ENCODE measurements at regions not wholly inside any gene's neighbourhood (a gene's known extent, or its start where the extent isn't known, plus 50 kb on each side); places are given as distances from the start of the nearest gene placed in this dataset.

DNA sequence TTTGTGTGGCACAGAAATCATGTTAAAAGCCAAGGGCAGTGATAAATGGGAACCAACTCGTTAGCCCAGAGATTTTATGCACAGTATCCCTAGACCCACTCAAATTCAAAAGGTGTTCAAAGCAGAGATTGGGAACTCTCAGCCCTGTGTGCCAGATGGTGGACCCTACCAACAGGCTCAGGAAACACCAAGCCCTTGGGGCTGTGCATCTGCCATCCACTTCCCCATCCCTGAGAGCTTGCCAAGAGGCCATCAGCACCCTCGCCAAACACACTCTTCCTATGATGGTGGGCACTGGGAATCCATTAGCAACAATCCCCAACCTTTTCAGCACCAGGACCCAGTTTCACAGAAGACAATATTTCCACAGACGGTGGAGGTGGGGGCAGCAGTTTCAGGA is 194.2 kb upstream of the NFIA start:
- ATAC-seq (no peak), DNase-seq (no peak)
- TF ChIP-seq, protein P1, sequence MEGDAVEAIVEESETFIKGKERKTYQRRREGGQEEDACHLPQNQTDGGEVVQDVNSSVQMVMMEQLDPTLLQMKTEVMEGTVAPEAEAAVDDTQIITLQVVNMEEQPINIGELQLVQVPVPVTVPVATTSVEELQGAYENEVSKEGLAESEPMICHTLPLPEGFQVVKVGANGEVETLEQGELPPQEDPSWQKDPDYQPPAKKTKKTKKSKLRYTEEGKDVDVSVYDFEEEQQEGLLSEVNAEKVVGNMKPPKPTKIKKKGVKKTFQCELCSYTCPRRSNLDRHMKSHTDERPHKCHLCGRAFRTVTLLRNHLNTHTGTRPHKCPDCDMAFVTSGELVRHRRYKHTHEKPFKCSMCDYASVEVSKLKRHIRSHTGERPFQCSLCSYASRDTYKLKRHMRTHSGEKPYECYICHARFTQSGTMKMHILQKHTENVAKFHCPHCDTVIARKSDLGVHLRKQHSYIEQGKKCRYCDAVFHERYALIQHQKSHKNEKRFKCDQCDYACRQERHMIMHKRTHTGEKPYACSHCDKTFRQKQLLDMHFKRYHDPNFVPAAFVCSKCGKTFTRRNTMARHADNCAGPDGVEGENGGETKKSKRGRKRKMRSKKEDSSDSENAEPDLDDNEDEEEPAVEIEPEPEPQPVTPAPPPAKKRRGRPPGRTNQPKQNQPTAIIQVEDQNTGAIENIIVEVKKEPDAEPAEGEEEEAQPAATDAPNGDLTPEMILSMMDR (IDR thresholded peaks at IDR 0.05): no peak
- intact Hi-C loops (cut with DNase I): no loop called here
- Histone ChIP-seq H3K4me1 (no peaks in the 10 kb centered on the region), H3K9me3 (no peaks in the 10 kb centered on the region), H3K27me3 (no peaks in the 10 kb centered on the region), H3K36me3 (no peaks in the 10 kb centered on the region), H3K4me3 (no peak overlapping the region), H3K27ac (no peak overlapping the region)

DNA sequence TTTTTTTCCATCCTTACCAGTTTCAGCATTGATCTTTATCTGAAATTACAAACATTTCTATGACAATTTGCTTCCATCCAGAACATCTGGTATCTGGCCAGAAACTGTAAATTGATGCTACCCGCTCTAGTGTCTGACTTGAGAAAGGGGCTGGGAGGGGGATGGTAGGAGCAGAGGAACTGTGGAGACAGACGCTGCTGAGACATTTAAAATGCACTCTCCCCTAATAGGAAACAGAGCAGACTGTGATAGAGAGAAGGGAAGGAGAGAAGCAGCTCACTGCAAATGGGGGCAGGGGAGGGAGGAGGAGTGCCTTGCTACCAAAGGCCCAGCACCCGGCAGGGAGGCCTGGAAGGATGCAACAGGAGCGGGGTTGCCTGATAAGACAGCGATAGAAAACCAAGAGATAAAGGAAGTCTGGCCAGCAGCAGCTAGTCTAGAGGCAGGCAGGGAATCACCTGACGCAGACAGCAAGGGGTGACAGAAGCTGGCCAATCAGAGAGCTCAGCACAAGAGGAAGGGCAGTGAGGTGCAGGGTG is 195.5 kb upstream of the NFIA start:
- TF ChIP-seq, protein P1 (IDR thresholded peaks at IDR 0.05): no peak
- intact Hi-C loops (cut with DNase I): no loop called here
- H3K4me3 ChIP-seq: no peak overlapping the region
- DNase-seq (no peak), ATAC-seq (no peak)
- no peak overlapping the region for H3K27ac ChIP-seq
- H3K9me3 ChIP-seq: no peaks in the 10 kb centered on the region
- no peaks in the 10 kb centered on the region for H3K36me3 ChIP-seq
- H3K27me3 ChIP-seq: no peaks in the 10 kb centered on the region
- H3K4me1 ChIP-seq: no peaks in the 10 kb centered on the region

DNA sequence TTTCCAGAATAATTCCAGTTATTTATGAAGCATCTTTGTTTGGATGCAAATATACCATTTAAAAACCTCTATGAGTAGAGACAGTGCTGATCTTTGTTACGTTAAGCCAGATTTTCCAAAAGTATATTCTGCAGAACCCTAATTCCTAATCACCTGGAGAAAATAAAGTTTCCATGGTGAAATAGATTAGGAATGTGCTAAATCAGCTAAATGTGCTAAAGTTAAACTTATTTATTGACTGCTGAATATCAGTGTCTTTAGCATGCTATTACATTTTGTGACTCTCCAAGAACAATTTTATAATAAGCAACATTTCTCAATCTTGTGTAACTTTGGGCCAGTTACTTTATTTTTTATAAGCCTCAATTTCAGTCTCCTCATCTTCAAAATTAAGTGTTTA is 196.3 kb upstream of the NFIA start:
- DNase-seq: no peak
- H3K9me3 ChIP-seq: no peaks in the 10 kb centered on the region
- TF ChIP-seq, protein P1 (IDR thresholded peaks at IDR 0.05): no peak
- no peak overlapping the region for H3K4me3 ChIP-seq
- intact Hi-C loops (cut with DNase I): no loop called here
- H3K36me3 ChIP-seq: no peaks in the 10 kb centered on the region
- H3K27me3 ChIP-seq: no peaks in the 10 kb centered on the region
- no peak for ATAC-seq
- no peaks in the 10 kb centered on the region for H3K4me1 ChIP-seq
- no peak overlapping the region for H3K27ac ChIP-seq

DNA sequence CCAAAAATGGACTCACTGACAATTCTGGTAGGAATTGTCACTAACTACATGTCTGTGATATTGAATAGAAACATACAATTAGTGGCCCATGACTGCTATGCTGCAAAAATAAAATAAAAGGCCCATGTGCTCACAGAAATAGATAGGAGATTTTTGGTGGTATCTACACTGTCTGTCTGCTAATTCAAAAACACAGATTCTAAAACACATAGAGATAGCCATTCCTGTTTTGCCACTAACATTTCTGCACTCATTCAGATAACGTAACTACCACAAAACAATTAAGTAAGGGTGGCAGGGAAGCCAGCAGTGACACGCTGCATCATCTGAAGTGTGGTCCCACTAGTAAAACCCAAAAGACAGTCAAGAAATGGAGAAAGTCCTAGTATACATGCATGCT is 202.2 kb upstream of the NFIA start:
- H3K4me3 ChIP-seq: no peak overlapping the region
- H3K4me1 ChIP-seq: no peaks in the 10 kb centered on the region
- H3K36me3 ChIP-seq: no peaks in the 10 kb centered on the region
- intact Hi-C loops (cut with DNase I): no loop called here
- DNase-seq: no peak
- no peak for ATAC-seq
- no peak overlapping the region for H3K27ac ChIP-seq
- no peaks in the 10 kb centered on the region for H3K9me3 ChIP-seq
- H3K27me3 ChIP-seq: no peaks in the 10 kb centered on the region
- TF ChIP-seq, protein P1 (IDR thresholded peaks at IDR 0.05): no peak

DNA sequence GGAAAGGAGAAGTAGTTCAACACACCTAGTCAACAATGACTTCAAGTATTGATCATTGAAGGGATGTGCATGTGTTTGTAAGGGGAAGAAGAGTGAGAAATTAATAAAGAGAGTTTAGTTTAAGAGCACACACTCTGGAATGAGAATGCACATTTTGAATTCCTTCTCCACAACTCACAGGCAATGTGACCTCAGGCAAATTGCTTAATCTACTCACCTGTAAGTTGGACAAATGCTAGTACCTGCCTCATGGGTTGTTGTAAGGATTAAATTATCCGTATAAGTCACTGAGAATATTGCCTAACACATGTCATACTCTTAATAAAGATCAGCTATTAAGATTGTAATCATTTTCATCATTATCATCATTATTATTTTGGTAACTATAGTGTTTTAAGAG is 204.0 kb upstream of the NFIA start:
- no peaks in the 10 kb centered on the region for H3K4me1 ChIP-seq
- ATAC-seq (no peak), DNase-seq (no peak)
- no peak overlapping the region for H3K27ac ChIP-seq
- H3K36me3 ChIP-seq: no peaks in the 10 kb centered on the region
- intact Hi-C loops (cut with DNase I): no loop called here
- H3K4me3 ChIP-seq: no peak overlapping the region
- H3K27me3 ChIP-seq: no peaks in the 10 kb centered on the region
- TF ChIP-seq, protein P1 (IDR thresholded peaks at IDR 0.05): no peak
- no peaks in the 10 kb centered on the region for H3K9me3 ChIP-seq

DNA sequence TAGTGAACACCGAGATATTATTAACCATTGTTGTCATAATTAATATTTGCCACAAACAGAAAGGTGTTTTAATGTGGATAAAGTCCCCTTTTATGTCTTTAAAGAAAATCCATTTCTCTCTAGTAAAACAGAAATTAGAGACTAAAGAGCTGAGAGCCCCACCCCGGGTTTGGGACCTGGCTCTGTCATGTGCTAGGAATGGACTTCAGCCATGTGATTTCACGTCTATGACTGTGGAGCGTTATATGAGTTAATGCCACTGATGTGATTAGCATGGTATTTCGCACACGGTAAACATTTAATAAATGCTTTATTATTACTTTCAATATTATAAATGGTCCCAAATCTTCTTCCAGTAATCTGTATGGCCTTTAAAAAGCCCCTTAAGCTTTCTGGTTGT is 205.0 kb upstream of the NFIA start:
- ATAC-seq: no peak

More for the DNA sequence above, 205.0 kb upstream of the NFIA start:
- TF ChIP-seq, protein P1 (IDR thresholded peaks at IDR 0.05): no peak
- Histone ChIP-seq H3K36me3 (no peaks in the 10 kb centered on the region), H3K9me3 (no peaks in the 10 kb centered on the region), H3K27ac (no peak overlapping the region), H3K27me3 (no peaks in the 10 kb centered on the region), H3K4me1 (no peaks in the 10 kb centered on the region), H3K4me3 (no peak overlapping the region)
- intact Hi-C loops (cut with DNase I): no loop called here
- no peak for DNase-seq
